Left cardiac atrium (tissue), 4 donors: ENCODE measurements at regions not wholly inside any gene's neighbourhood (a gene's known extent, or its start where the extent isn't known, plus 50 kb on each side); places are given as distances from the start of the nearest gene placed in this dataset.
"Not testable (repeated sequence)": the region's sequence is repeated elsewhere in the genome, so short reads cannot be mapped to it uniquely, and the experiment has no call there.

Experiments used
- ATAC-seq, 2 donors: fragments of 200-7000 bp; cut with Tn5 transposase; one replicate each; pipeline ENCODE4 v1.9.1; 2020; ENCODE audit warnings: mild to moderate bottlenecking in 2 of 2, moderate library complexity in 2 of 2
- DNase-seq: peaks from one replicate; pipeline ENCODE4 v3.0.0-alpha.2; 2020
- intact Hi-C, 2 donors: fragments of 100-400 bp; cut with DNase I; formaldehyde crosslinking; loops; one replicate each; pipeline versions ENCODE4 v1.14.1 to v1.15.1; 2022 to 2023
- donor health status: DM: no; HTN: yes; CAD: no.
- donor health status: DM: no; HTN: yes; CAD: no; lungs with severe emphysema.
- donor health status: DM: yes; HTN: yes; CAD: no.
- donor health status: Dilated cardiomyopathy.

DNA sequence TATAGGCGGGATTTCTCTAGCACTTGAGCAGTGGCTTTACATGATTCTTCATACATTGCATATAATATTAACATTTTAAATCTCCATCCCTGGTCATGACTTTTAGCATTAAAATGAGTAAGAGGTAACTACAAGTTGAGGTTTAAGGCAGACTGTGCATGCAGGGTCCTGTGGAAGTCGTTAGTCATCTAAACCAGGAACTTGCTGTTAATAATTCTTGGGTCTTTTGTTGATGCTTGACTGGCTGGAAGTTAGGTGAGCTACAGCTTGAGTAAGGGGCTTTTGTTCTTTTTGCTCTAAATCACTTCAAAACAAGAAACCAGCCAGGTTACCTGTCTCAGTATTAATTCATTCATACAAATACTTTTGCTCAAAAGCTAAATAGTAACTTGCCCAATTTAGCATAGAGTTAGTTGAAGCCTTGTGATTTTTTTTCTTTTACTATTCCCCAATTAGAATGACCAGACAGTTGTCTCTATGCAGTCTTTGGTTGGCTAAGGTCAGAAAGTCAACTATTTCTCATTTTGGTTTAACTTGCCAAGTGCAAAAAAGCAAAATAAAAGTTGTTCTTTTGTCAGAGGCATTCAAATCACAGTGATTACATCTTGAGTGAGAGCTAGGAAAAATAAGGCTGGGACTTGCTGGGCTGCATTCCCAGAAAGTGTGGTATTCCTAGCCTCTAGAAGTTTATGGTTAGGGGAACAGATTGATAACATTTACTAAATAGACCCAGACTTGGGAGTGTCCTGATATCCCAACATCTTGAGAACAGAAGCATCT lies 516.9 kb downstream of the PDHA2 start:
- ATAC-seq, result no peak
- intact Hi-C loops, result no loop called here

DNA sequence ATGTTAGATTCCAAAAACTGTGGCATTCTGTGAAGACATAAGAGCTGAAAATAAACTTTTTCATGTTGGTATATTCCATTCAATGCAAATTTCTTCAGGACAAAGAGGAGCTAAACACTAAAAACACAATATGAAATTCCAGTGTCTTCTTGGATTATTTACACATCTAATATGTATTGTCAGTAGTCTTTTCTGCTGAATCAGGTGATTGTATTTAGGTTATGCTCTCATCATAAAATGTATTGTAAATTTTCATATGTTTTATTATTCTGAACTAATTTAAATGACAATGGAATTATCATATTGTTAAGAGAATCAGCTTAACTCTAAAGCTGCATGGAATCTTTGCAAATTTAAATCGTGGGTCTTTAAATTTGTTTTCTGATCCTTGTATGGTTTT lies 526.7 kb downstream of the PDHA2 start:
- ATAC-seq, result no peak
- intact Hi-C loops, result no loop called here

More for the DNA sequence above, 516.9 kb downstream of the PDHA2 start:
- no peak for DNase-seq

DNA sequence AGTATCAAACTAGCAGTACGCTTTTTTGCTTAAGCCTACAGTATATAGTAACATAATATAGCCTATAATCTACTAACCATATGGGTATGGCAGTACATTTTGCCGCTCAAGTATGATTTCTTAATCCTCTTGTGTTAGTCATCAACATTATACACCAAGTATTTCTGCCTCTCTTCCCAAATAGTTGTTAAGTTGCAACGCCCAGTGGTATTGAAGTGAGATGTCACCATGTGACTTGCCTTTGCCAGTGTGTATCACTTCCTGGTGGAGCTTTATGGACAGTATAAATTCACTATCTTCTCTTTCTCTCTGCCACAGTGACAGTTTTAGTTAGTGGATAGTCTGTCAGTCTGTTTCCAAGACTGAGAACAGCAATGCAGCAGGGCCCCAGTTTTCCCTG lies 535.5 kb downstream of the PDHA2 start:
- intact Hi-C loops, result no loop called here
- ATAC-seq, result no peak
- no peak for DNase-seq

More for the DNA sequence above, 526.7 kb downstream of the PDHA2 start:
- no peak for DNase-seq

DNA sequence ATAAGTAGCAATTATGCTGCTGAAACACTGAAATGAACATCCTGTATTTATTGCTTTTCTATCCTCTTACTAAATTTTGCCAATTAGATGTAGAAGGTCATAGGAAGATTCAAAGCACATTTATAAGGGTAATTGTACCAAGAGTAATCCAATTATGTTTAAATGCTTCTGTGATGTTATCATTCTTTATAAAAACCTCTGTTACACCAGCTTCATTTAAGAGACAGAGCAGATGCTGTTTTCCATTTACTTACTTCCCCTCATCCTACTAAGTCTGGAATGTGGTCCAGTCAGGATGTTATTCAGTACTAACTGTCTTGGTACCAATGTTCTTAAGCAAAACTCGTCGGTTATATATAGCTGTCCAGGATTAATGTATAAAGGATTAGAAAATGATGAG lies 539.6 kb downstream of the PDHA2 start:
- intact Hi-C loops, result no loop called here
- DNase-seq (no peak), ATAC-seq (no peak)

DNA sequence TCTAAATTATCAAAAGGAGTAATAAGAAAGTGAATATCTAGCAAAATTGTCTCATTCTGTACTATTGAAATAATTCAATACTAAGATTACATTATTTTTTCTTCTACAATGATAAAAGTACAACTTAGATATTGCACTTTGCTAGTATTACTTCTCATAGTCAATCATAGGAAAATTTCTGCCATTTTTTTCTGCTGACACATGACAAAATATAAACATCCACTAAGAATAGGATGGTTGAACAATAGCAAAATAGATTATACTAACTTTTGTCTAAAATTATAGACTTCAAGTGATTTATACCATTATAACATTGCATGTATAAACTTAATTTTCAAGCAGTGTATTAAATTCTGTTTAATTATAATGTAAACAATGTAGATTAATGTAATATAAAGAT lies 540.2 kb downstream of the PDHA2 start:
- no peak for ATAC-seq

DNA sequence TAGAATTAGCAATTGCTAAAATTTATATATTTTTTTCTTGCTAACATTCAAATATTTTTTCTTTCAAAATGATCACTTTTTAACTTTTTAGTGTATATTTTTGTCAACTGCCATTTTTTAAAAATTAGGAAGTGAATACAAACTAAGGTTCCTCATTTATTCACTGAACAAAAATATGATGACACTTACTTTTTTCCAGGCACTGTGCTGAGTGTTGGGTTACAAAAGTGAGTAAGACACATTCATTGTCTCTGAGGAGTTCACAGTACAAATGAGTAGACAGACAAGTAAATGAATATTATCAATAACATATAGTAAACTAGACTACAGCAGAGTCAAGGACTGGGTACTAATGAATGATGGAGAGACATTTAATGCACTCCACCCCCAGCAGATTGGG lies 543.5 kb downstream of the PDHA2 start:
- ATAC-seq (no peak), DNase-seq (no peak)
- intact Hi-C loops, result no loop called here

More for the DNA sequence above, 540.2 kb downstream of the PDHA2 start:
- DNase-seq, result no peak
- intact Hi-C loops, result no loop called here

GRCh38 chr4:96389770-96390169 lies 549.9 kb downstream of the PDHA2 start:
- ATAC-seq, result no peak
- DNase-seq, result no peak
- intact Hi-C loops, result no loop called here

GRCh38 chr4:96390404-96390803 lies 550.5 kb downstream of the PDHA2 start:
- intact Hi-C loops, result no loop called here
- ATAC-seq (no peak), DNase-seq (no peak)

- DNase-seq (no peak), ATAC-seq (no peak)
Observed at GRCh38 chr4:96395747-96396146, 555.9 kb downstream of the PDHA2 start.

GRCh38 chr4:96406742-96407141 lies 566.8 kb downstream of the PDHA2 start:
- intact Hi-C loops, result no loop called here
- no peak for DNase-seq
- ATAC-seq, result no peak

More at GRCh38 chr4:96395747-96396146, 555.9 kb downstream of the PDHA2 start:
- intact Hi-C loops, result no loop called here

- ATAC-seq, result no peak
- intact Hi-C loops, result no loop called here
- DNase-seq, result no peak
Observed at GRCh38 chr4:96407225-96407624, 567.3 kb downstream of the PDHA2 start.

GRCh38 chr4:96407738-96408463 lies 568.0 kb downstream of the PDHA2 start:
- intact Hi-C loops, result no loop called here
- no peak for DNase-seq
- ATAC-seq, result no peak

DNA sequence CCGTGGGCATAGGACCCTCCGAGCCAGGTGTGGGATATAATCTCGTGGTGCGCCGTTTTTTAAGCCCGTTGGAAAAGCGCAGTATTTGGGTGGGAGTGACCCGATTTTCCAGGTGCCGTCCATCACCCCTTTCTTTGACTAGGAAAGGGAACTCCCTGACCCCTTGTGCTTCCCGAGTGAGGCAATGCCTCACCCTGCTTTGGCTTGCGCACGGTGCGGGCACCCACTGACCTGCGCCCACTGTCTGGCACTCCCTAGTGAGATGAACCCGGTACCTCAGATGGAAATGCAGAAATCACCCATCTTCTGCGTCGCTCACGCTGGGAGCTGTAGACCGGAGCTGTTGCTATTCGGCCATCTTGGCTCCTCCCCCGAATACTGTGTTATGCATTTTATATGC lies 575.0 kb downstream of the PDHA2 start:
- intact Hi-C loops, DNase-seq, ATAC-seq: not testable (repeated sequence)

- intact Hi-C loops, result no loop called here
- ATAC-seq (no peak), DNase-seq (no peak)
Observed at GRCh38 chr4:96429657-96430056, 589.8 kb downstream of the PDHA2 start.

DNA sequence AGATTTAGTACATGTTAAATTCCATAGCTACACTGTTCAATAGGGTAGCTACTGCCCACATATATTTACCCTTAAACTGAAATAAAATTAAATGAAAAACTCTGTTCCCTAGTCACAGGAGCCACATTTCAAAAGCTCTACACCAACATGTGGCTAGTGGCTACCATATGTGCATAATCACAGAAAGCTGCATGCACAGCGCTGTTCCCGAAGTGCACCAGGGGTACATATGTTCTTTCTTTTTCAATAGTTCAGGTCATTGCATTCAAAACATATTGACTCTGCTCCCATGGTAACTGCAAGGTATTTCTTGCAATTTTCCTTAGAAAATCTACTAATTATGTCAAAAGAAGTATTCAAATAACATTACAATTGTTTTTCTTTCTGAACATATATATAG lies 591.2 kb downstream of the PDHA2 start:
- intact Hi-C loops, result no loop called here
- DNase-seq (no peak), ATAC-seq (no peak)

DNA sequence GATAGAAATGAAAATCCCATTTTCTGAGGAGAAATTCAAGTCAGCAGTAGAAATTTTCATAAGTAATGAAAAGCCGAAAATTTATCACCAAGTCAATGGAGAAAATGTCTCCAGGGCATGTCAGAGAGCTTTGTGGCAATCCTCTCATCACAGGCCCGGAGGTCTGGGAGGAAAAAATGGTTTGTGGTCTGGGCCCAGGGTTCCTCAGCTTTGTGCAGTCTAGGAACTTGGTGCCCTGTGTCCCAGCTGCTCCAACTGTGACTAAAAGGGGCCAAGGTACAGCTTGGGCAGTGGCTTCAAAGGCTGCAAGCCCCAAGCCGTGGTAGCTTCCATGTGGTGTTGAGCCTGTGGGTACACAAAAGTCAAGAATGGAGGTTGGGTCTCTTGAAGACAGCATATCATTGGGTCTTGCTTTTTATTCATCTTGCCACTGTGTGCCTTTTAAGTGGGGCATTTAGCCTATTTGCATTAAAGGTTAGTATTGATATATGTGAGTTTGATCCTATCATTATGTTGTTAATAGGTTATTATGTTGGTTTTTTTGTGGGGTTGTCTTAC lies 608.5 kb downstream of the PDHA2 start:
- no peak for DNase-seq
- no peak for ATAC-seq
- intact Hi-C loops, result no loop called here

DNA sequence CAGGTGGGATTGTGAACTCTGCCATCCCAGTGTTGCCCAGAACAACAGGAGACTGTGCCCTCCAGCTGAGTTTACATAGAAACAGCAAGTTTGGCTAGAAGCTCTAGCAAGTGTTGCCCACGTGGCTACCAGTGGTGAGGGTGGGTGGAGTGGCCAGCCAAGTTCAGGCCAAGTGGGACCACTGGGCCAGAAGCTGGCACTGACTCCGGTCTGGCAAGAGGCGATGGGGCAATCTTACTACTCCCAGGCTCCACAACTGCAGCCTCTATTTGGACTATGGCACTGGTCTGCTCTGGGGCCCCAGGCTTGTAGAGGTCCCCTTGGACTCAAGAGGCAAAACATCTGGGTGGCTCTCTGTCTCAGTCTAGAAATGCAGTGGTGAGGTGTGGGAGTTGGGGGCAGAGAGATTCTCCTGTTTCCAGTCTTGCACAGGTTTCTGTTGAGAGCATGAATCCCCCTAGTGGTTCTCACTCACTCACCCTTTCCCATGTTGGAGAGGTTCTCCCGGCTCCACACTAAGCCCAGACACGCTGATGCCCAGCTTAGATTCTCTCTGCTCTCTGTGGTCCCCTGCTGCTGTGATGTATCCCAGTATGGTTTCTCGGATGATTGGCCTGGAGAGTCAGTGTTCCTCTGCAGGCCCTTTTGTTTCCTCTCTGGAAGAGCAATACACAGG lies 615.3 kb downstream of the PDHA2 start:
- DNase-seq, result no peak
- intact Hi-C loops, result no loop called here
- ATAC-seq, result no peak

- ATAC-seq, DNase-seq, intact Hi-C loops: not testable (repeated sequence)
Observed at GRCh38 chr4:96458031-96458430, 618.1 kb downstream of the PDHA2 start.

GRCh38 chr4:96459105-96459504 lies 619.2 kb downstream of the PDHA2 start:
- intact Hi-C loops, result no loop called here
- no peak for ATAC-seq
- no peak for DNase-seq

- intact Hi-C loops, result no loop called here
- DNase-seq (no peak), ATAC-seq (no peak)
Observed at GRCh38 chr4:96465834-96466233, 625.9 kb downstream of the PDHA2 start.
